GM11168 (cell line): ENCODE measurements at regions not wholly inside any gene's neighbourhood (a gene's known extent, or its start where the extent isn't known, plus 50 kb on each side); places are given as distances from the start of the nearest gene placed in this dataset.

Experiments used
- in situ Hi-C: fragments of 300-500 bp; cut with MboI; formaldehyde crosslinking; loops from one replicate; pipeline ENCODE4 v1.12.0; 2022; ENCODE audit warnings: low sequenced_read_pairs; ENCODE audit not compliant: unreplicated experiment

GRCh38 chr12:93126069-93126474 lies 197.0 kb upstream of the EEA1 start:
- in situ Hi-C loops, result no loop called here

- in situ Hi-C loops, result no loop called here
Observed at GRCh38 chr12:93127107-93127560, 198.0 kb upstream of the EEA1 start.

GRCh38 chr12:93127582-93128331 lies 198.7 kb upstream of the EEA1 start:
- in situ Hi-C loops, result no loop called here

- in situ Hi-C loops, result no loop called here
Observed at GRCh38 chr12:93128332-93128707, 199.2 kb upstream of the EEA1 start.

- in situ Hi-C loops, result no loop called here
Observed at GRCh38 chr12:93130366-93131054, 201.4 kb upstream of the EEA1 start.

GRCh38 chr12:93133361-93133760 lies 204.3 kb upstream of the EEA1 start:
- in situ Hi-C loops, result no loop called here

GRCh38 chr12:93134175-93134890 lies 205.2 kb upstream of the EEA1 start:
- in situ Hi-C loops, result no loop called here

- in situ Hi-C loops, result no loop called here
Observed at GRCh38 chr12:93134893-93135285, 205.8 kb upstream of the EEA1 start.

GRCh38 chr12:93135286-93136239 lies 206.5 kb upstream of the EEA1 start:
- in situ Hi-C loops, result no loop called here

- in situ Hi-C loops, result no loop called here
Observed at GRCh38 chr12:93136253-93137055, 207.4 kb upstream of the EEA1 start.

- in situ Hi-C loops, result no loop called here
Observed at GRCh38 chr12:93137656-93138612, 208.8 kb upstream of the EEA1 start.

GRCh38 chr12:93139028-93139665 lies 210.1 kb upstream of the EEA1 start:
- in situ Hi-C loops, result no loop called here

GRCh38 chr12:93140325-93140724 lies 211.2 kb upstream of the EEA1 start:
- in situ Hi-C loops, result no loop called here

GRCh38 chr12:93140801-93141200 lies 211.7 kb upstream of the EEA1 start:
- in situ Hi-C loops, result no loop called here

- in situ Hi-C loops, result no loop called here
Observed at GRCh38 chr12:93142881-93143280, 213.8 kb upstream of the EEA1 start.

GRCh38 chr12:93144109-93144508 lies 215.0 kb upstream of the EEA1 start:
- in situ Hi-C loops, result no loop called here

GRCh38 chr12:93145086-93145485 lies 216.0 kb upstream of the EEA1 start:
- in situ Hi-C loops, result no loop called here
